Heart right ventricle (tissue), 16 donors: ENCODE measurements at regions not wholly inside any gene's neighbourhood (a gene's known extent, or its start where the extent isn't known, plus 50 kb on each side); places are given as distances from the start of the nearest gene placed in this dataset.
"Not testable (repeated sequence)": the region's sequence is repeated elsewhere in the genome, so short reads cannot be mapped to it uniquely, and the experiment has no call there.

Experiments
- ATAC-seq, 8 donors: fragments of 200-7000 bp; cut with Tn5 transposase; one replicate each; pipeline ENCODE4 v1.9.1; 2020; ENCODE audit warnings: mild to moderate bottlenecking in 8 of 8, moderate library complexity in 8 of 8, moderate number of reproducible peaks in 1 of 8
- DNase-seq, 2 donors: peaks; one replicate each; pipeline ENCODE4 v3.0.0-alpha.2; 2020
- H3K27ac ChIP-seq, 10 donors: fragments of 200-600 bp; sonication (generic) in 2 of 10; one replicate each; pipeline versions ENCODE4 v1.5.0 to v1.8.0; 2020 to 2022; ENCODE audit warnings: mild to moderate bottlenecking in 3 of 10
- H3K27me3 ChIP-seq, 7 donors: fragments of 200-600 bp; one replicate each; pipeline ENCODE4 v1.8.0; 2021 to 2022; ENCODE audit warnings: mild to moderate bottlenecking in 2 of 7
- H3K36me3 ChIP-seq, 9 donors: fragments of 200-600 bp; sonication (generic) in 1 of 9; one replicate each; pipeline versions ENCODE4 v1.5.0 to v1.8.0; 2020 to 2022; ENCODE audit warnings: mild to moderate bottlenecking in 2 of 9
- H3K4me1 ChIP-seq, 9 donors: fragments of 200-600 bp; sonication (generic) in 1 of 9; one replicate each; pipeline versions ENCODE4 v1.5.0 to v1.8.0; 2020 to 2022; ENCODE audit warnings: mild to moderate bottlenecking in 4 of 9
- H3K4me3 ChIP-seq, 10 donors: fragments of 200-600 bp; sonication (generic) in 2 of 10; one replicate each; pipeline versions ENCODE4 v1.5.0 to v1.8.0; 2020 to 2022; ENCODE audit warnings: mild to moderate bottlenecking in 7 of 10, moderate library complexity in 2 of 10
- H3K9me3 ChIP-seq, 11 donors: fragments of 200-600 bp in 10 of 11; sonication (generic) in 2 of 11; one replicate each; pipeline versions ENCODE4 v1.5.0 to v1.8.0; 2013 to 2022; ENCODE audit warnings: mild to moderate bottlenecking in 2 of 11, control low read depth in 1 of 11, moderate library complexity in 1 of 11
- WGBS, 2 donors: extraction: QIAGEN DNeasy Blood & Tissue Kit; methylation state at CpG; one replicate each; pipeline ENCODE4 v1.1.7; 2013; ENCODE audit warnings: inconsistent platforms in 1 of 2; 5-methylcytosine and 5-hydroxymethylcytosine counted together
- intact Hi-C, 10 donors: fragments of 100-400 bp; cut with DNase I; formaldehyde crosslinking; loops; one replicate each; pipeline versions ENCODE4 v1.11.1 to v1.14.2; 2022
- TF ChIP-seq, protein P1 (sequence below), 9 donors: fragments of 200-600 bp; sonication (generic) in 2 of 9; IDR thresholded peaks; one replicate each; pipeline versions ENCODE4 v1.5.0 to v1.8.0; 2021 to 2022; ENCODE audit warnings: antibody characterized with exemption in 9 of 9, mild to moderate bottlenecking in 5 of 9, moderate library complexity in 1 of 9
- donor health status: Arrhythmogenic right ventricular cardiomyopathy.
- donor health status: ischemic (EF 13 %, LVEDD 7.1; RV severe dilation, severe dysfunction).
- donor health status: healthy with polysubstance abuse.
- donor health status: DM: no; HTN: yes; CAD: no.
- donor health status: DM: no; HTN: no; CAD: no.
- donor health status: ischemic (EF 25% LVEDD 6.9; RV normal size, moderate dysfunction).
- donor health status: ischemic (EF 25% LVEDD 5.7; RV mildly dilated, moderate dysfunction).
- donor health status: healthy.
- donor health status: DM: yes; HTN: yes; CAD: no.
- donor health status: Ischemic cardiomyopathy.
- donor health status: ischemic (EF 35%, LVEDD 5.7; RV mildly dilated, moderate dysfunction).
- donor health status: nonischemic (EF 11% LVEDD 7.7; RV severe dilation, severe dysfunction).
- donor health status: DM: yes; HTN: yes; CAD: no.
- donor health status: PGD.
- donor health status: ischemic (EF 29% LVEDD 5.4; RV normal size, mild dysfunction).
- donor health status: nonischemic (EF 23%, LVEDD 6.1; RV moderate dilation, normal function).

GRCh38 chr5:154540600-154540999 is 62.6 kb upstream of the HAND1 start:
- Histone ChIP-seq H3K27ac (no peak overlapping the region), H3K27me3 (peaks cover 0 to 51% (median 20%) of the 10 kb centered on the region in 7 donors), H3K4me1 (no peaks in the 10 kb centered on the region), H3K36me3 (no peaks in the 10 kb centered on the region), H3K4me3 (no peak overlapping the region), H3K9me3 (no peaks in the 10 kb centered on the region)
- DNase-seq (no peak), ATAC-seq (no peak)
- intact Hi-C loops = no loop called here
- TF ChIP-seq, protein P1, sequence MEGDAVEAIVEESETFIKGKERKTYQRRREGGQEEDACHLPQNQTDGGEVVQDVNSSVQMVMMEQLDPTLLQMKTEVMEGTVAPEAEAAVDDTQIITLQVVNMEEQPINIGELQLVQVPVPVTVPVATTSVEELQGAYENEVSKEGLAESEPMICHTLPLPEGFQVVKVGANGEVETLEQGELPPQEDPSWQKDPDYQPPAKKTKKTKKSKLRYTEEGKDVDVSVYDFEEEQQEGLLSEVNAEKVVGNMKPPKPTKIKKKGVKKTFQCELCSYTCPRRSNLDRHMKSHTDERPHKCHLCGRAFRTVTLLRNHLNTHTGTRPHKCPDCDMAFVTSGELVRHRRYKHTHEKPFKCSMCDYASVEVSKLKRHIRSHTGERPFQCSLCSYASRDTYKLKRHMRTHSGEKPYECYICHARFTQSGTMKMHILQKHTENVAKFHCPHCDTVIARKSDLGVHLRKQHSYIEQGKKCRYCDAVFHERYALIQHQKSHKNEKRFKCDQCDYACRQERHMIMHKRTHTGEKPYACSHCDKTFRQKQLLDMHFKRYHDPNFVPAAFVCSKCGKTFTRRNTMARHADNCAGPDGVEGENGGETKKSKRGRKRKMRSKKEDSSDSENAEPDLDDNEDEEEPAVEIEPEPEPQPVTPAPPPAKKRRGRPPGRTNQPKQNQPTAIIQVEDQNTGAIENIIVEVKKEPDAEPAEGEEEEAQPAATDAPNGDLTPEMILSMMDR (IDR thresholded peaks at IDR 0.05) = no peak
- 84 to 93% methylated on average over 1 of the region's 1 CpG for WGBS, 2 donors

DNA sequence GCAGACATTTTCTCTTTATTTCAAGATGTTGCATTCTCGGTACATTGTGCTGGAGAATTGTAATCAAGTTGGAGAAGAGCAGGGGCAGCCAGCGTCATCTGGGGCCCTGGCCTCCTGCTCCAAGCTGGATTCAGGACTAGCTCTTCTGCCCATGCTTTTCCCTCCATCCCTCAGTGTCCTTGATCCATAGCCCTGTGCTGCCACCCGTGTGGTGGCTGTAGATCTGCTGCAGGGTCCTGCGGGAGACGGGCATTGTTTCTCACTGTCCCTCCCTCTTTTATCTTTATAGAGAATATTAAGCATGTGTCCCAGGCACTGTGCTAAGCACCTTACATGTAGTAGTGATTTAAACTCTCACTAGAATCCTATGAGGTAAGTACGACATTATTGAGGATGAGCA is 60.5 kb upstream of the HAND1 start:
- WGBS, 2 donors = 80 to 87% methylated on average over 6 of the region's 6 CpGs
- no peak for ATAC-seq

GRCh38 chr5:154536439-154536838 is 58.4 kb upstream of the HAND1 start:
- WGBS, 2 donors = 91% methylated on average over 4 of the region's 4 CpGs
- H3K4me1 ChIP-seq, H3K4me3 ChIP-seq, intact Hi-C loops, H3K9me3 ChIP-seq, H3K36me3 ChIP-seq, ATAC-seq, H3K27ac ChIP-seq, DNase-seq: not testable (repeated sequence)
- H3K27me3 ChIP-seq = peaks cover 0 to 32% (median 17%) of the 10 kb centered on the region in 7 donors

More for the DNA sequence above, 60.5 kb upstream of the HAND1 start:
- Histone ChIP-seq H3K9me3 (no peaks in the 10 kb centered on the region), H3K27ac (no peak overlapping the region), H3K4me3 (no peak overlapping the region), H3K36me3 (no peaks in the 10 kb centered on the region), H3K27me3 (peaks cover 0 to 41% (median 20%) of the 10 kb centered on the region in 7 donors), H3K4me1 (no peaks in the 10 kb centered on the region)
- no peak for DNase-seq
- intact Hi-C loops = no loop called here
- TF ChIP-seq, protein P1 (IDR thresholded peaks at IDR 0.05) = no peak

DNA sequence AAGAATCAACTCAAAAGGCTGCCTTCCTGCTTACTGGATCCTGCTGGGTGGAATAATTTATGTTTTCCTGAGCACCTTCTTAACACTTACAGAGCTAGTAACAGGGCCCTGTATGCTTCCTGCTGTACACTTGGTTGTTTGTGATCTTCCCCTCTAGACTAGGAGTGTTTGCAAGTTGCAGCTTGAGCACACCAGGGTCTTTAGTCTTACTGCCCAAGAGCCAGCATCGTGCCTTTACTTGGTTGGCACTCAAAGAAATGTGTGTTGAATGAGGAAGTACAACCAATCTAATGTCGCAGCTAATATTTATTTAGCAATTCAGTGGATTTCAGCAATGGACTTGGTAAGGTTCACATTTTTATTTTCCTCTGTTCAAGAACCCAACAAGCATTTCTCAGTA is 57.5 kb upstream of the HAND1 start:
- TF ChIP-seq, protein P1 (IDR thresholded peaks at IDR 0.05) = no peak
- WGBS, 2 donors = 81 to 87% methylated on average over 2 of the region's 2 CpGs
- H3K4me1 ChIP-seq = no peaks in the 10 kb centered on the region
- H3K4me3 ChIP-seq = no peak overlapping the region
- DNase-seq (no peak), ATAC-seq (no peak)
- H3K36me3 ChIP-seq = no peaks in the 10 kb centered on the region
- H3K27ac ChIP-seq = no peak overlapping the region
- H3K27me3 ChIP-seq = peaks cover 0 to 32% (median 12%) of the 10 kb centered on the region in 7 donors
- intact Hi-C loops = no loop called here
- H3K9me3 ChIP-seq = peaks cover 0 to 7% (median 0%) of the 10 kb centered on the region in 11 donors

- Histone ChIP-seq H3K27ac (no peak overlapping the region), H3K36me3 (no peaks in the 10 kb centered on the region), H3K9me3 (peaks cover 0 to 7% (median 0%) of the 10 kb centered on the region in 11 donors), H3K27me3 (peaks cover 0 to 24% (median 6%) of the 10 kb centered on the region in 7 donors), H3K4me1 (no peaks in the 10 kb centered on the region), H3K4me3 (no peak overlapping the region)
- DNase-seq = no peak
- 63 to 67% methylated on average over 12 of the region's 12 CpGs for WGBS, 2 donors
- ATAC-seq = no peak
- TF ChIP-seq, protein P1 (IDR thresholded peaks at IDR 0.05) = no peak
- intact Hi-C loops = no loop called here
Measured at GRCh38 chr5:154534457-154535050, 56.5 kb upstream of the HAND1 start.
